K562 (cell line): ENCODE measurements at regions not wholly inside any gene's neighbourhood (a gene's known extent, or its start where the extent isn't known, plus 50 kb on each side); places are given as distances from the start of the nearest gene placed in this dataset.

Experiments
- ATAC-seq: fragments of 200-7000 bp; cut with Tn5 transposase; 3 replicates; pipeline ENCODE4 v1.9.1; 2020; ENCODE audit warnings: moderate library complexity
- BruUV-seq: library from RNA; stranded (reverse); fragments of 400-500 nt; replicated peaks from 2 replicates; lab custom pipeline; 2021; lab: Mats Ljungman, UMichigan
- CTCF ChIA-PET: fragments of 300-600 bp; formaldehyde crosslinking; extraction: SDS; loops from one replicate; lab custom pipeline; 2021; ENCODE audit warnings: low intra/inter-chr PET ratio; lab: Yijun Ruan, JAX
- POLR2A ChIA-PET: fragments of 300-600, 350-650 bp; sonication (Branson Sonifier 250); formaldehyde crosslinking; extraction: SDS; loops from one replicate; lab custom pipeline; 2021; ENCODE audit warnings: antibody characterized with exemption, inconsistent platforms; lab: Yijun Ruan, JAX
- DNase-seq, 4 experiments: peaks; one replicate each; pipeline versions ENCODE4 v3.0.0 to v3.0.0-alpha.2; 2011 to 2018; ENCODE audit warnings: low spot score in 3 of 4, mixed read lengths in 3 of 4; ENCODE audit errors: extremely low read depth in 1 of 4
- FAIRE-seq: peaks from 2 replicates; lab custom pipeline; 2011; peaks lifted over from hg19 to GRCh38; lab: Jason Lieb, UNC
- H2AFZ ChIP-seq: 2 replicates; pipeline ENCODE4 v1.6.0; 2011; ENCODE audit warnings: low read depth, low read length, control low read depth, inconsistent platforms
- H3K27ac ChIP-seq: fragments of 200-600 bp; 3 replicates; pipeline ENCODE4 v1.8.0; 2011; ENCODE audit warnings: low read depth, mild to moderate bottlenecking, control low read depth, inconsistent platforms, low read length, moderate library complexity, mixed read lengths; ENCODE audit errors: extremely low read depth
- H3K27me3 ChIP-seq, 2 experiments: fragments of 300-600 bp in 1 of 2; 2 replicates in 1 of 2; 3 replicates in 1 of 2; pipeline versions ENCODE4 v1.6.0 to v1.8.0; 2011; ENCODE audit warnings: inconsistent platforms in 2 of 2, low read length in 2 of 2, mild to moderate bottlenecking in 1 of 2, mixed read lengths in 1 of 2, moderate library complexity in 1 of 2; ENCODE audit not compliant: control insufficient read depth in 2 of 2, insufficient read depth in 2 of 2
- H3K36me3 ChIP-seq: fragments of 300-600 bp; 3 replicates; pipeline ENCODE4 v1.8.0; 2011; ENCODE audit warnings: mild to moderate bottlenecking, low read length, inconsistent platforms; ENCODE audit not compliant: control insufficient read depth, insufficient read depth
- H3K4me1 ChIP-seq, 2 experiments: fragments of 200-600 bp in 1 of 2; replicated peaks in 1 of 2; 2 replicates in 1 of 2; 3 replicates in 1 of 2; pipeline versions ENCODE4 v1.5.1 to v1.8.0; 2011; ENCODE audit warnings: inconsistent platforms in 2 of 2, low read length in 2 of 2, mild to moderate bottlenecking in 1 of 2, mixed read lengths in 1 of 2, moderate library complexity in 1 of 2; ENCODE audit not compliant: control insufficient read depth in 2 of 2, insufficient read depth in 2 of 2
- H3K4me2 ChIP-seq: 2 replicates; pipeline ENCODE4 v1.6.1; 2011; ENCODE audit warnings: low read length, control low read depth, inconsistent platforms, mixed read lengths; ENCODE audit not compliant: insufficient read depth
- H3K4me3 ChIP-seq: fragments of 200-600 bp; sonication (generic), shearing (Covaris generic); 2 replicates; pipeline ENCODE4 v1.5.1; 2016; ENCODE audit warnings: control low read depth, inconsistent platforms
- H3K79me2 ChIP-seq: fragments of 200-600 bp; 3 replicates; pipeline ENCODE4 v1.8.0; 2011; ENCODE audit warnings: low read length, inconsistent platforms; ENCODE audit not compliant: control insufficient read depth, insufficient read depth
- H3K9ac ChIP-seq, 2 experiments: 2 replicates each; pipeline versions ENCODE4 v1.6.0 to v1.6.1; 2011; ENCODE audit warnings: low read depth in 2 of 2, low read length in 2 of 2, control low read depth in 1 of 2, inconsistent platforms in 1 of 2, mild to moderate bottlenecking in 1 of 2, mixed read lengths in 1 of 2; ENCODE audit not compliant: insufficient read depth in 1 of 2
- H3K9me1 ChIP-seq: one replicate; pipeline ENCODE4 v1.6.0; 2011; ENCODE audit warnings: inconsistent platforms, mild to moderate bottlenecking, low read length, moderate library complexity; ENCODE audit not compliant: control insufficient read depth, insufficient read depth
- H3K9me3 ChIP-seq: replicated peaks from 2 replicates; pipeline ENCODE4 v1.5.1; 2011; ENCODE audit warnings: low read depth, low read length, inconsistent platforms; ENCODE audit not compliant: control insufficient read depth, insufficient read depth
- H4K20me1 ChIP-seq: replicated peaks from 2 replicates; pipeline ENCODE4 v1.6.1; 2011; ENCODE audit warnings: low read length, inconsistent platforms, mixed read lengths; ENCODE audit not compliant: control insufficient read depth, insufficient read depth
- CSDE1 ChIP-seq, 2 experiments: fragments of 450-650 bp; IDR thresholded peaks; 2 replicates each; pipeline ENCODE4 v1.6.1; 2016; ENCODE audit warnings: mild to moderate bottlenecking in 1 of 2
- GTF2F1 ChIP-seq: IDR thresholded peaks from 2 replicates; pipeline ENCODE4 v1.6.1; 2011; ENCODE audit warnings: low read depth, low read length, improper control_type of control experiment
- HDAC6 ChIP-seq: IDR thresholded peaks from 2 replicates; pipeline ENCODE4 v1.6.1; 2012; ENCODE audit warnings: low read depth, mild to moderate bottlenecking, control low read depth, inconsistent platforms, low read length, moderate library complexity
- NFE2L1 ChIP-seq: fragments of 450-650 bp; IDR thresholded peaks from 2 replicates; pipeline ENCODE4 v1.6.1; 2016; ENCODE audit warnings: missing genetic modification characterization, low read depth, mild to moderate bottlenecking, missing compliant biosample characterization, moderate library complexity, borderline replicate concordance
- PTBP1 ChIP-seq: fragments of 200-400 bp; formaldehyde crosslinking; IDR thresholded peaks from 2 replicates; pipeline ENCODE4 v1.6.1; 2017; ENCODE audit warnings: low read depth, low read length
- STAT5A ChIP-seq: IDR thresholded peaks from 2 replicates; pipeline ENCODE4 v1.6.1; 2012; ENCODE audit warnings: low read length, inconsistent platforms, borderline replicate concordance
- TCF7 ChIP-seq: sonication (generic); IDR thresholded peaks from 2 replicates; pipeline ENCODE4 v1.6.1; 2016; ENCODE audit warnings: antibody characterized with exemption, borderline replicate concordance
- ZEB2 ChIP-seq: fragments of 450-650 bp; IDR thresholded peaks from 2 replicates; pipeline ENCODE4 v1.6.1; 2016
- ZFP36 ChIP-seq: fragments of 150-350 bp; IDR thresholded peaks from 2 replicates; pipeline ENCODE4 v1.6.1; 2018; ENCODE audit warnings: low read length, low read depth; ENCODE audit not compliant: partially characterized antibody
- ZNF316 ChIP-seq: fragments of 450-650 bp; IDR thresholded peaks from 2 replicates; pipeline ENCODE4 v1.6.1; 2016
- WGBS: fragments of 100-300 bp; shearing (Covaris generic); methylation state at CpG from one replicate; pipeline ENCODE4 v1.1.6; 2016; ENCODE audit warnings: low coverage, mixed read lengths; ENCODE audit not compliant: insufficient coverage; ENCODE audit errors: missing lambda C conversion rate; 5-methylcytosine and 5-hydroxymethylcytosine counted together
- in situ Hi-C: fragments of 300-500 bp; cut with MboI; formaldehyde crosslinking; loops from 4 replicates; pipeline ENCODE4 v1.15.0; 2018; ENCODE audit warnings: inconsistent platforms, mixed read lengths
- intact Hi-C: fragments of 100-400 bp; cut with micrococcal nuclease; formaldehyde crosslinking; loops from 2 replicates; pipeline ENCODE4 v1.14.2; 2022
- TF ChIP-seq, protein P1 (sequence below): sonication (generic); formaldehyde crosslinking; IDR thresholded peaks from 2 replicates; pipeline ENCODE4 v1.8.1; 2023; ENCODE audit warnings: mild to moderate bottlenecking, missing genetic modification reagents

- TF ChIP-seq TCF7 (no peak), STAT5A (no peak), CSDE1 (IDR thresholded peaks at IDR 0.05) (no peak)
Measured at GRCh38 chr11:29879560-29879959, 137.3 kb downstream of the KCNA4 start (continued).

DNA sequence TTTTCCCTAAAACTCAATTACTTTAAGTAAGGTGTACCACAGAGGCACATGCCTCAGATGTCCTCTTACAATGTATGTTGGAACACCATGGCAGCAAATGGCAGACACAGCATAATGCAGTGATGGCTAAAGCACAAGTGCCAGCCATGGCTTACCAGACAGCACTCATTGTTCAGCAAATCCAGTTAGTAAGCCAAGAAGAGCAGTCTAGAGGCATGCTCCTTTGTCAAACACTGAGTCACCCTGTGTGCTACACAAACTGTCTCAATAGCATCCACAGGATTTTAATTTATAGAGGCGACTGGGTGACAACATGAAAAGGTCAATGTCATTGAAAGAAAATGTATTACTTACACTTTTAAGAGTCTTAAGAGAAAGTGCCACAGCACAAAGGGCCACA lies 140.6 kb downstream of the KCNA4 start:
- Histone ChIP-seq H3K9ac (no peak overlapping the region), H3K4me1 (no peaks in the 10 kb centered on the region), H3K9me1 (no peaks in the 10 kb centered on the region), H3K9me3 (0 out of 2 replicates have a peak, but pooled peaks cover 2% of the 10 kb centered on the region), H3K36me3 (no peaks in the 10 kb centered on the region), H4K20me1 (no peaks in the 10 kb centered on the region), H3K4me3 (no peak overlapping the region), H3K4me2 (no peak overlapping the region), H3K27me3 (no peaks in the 10 kb centered on the region), H3K27ac (no peak overlapping the region), H2AFZ (no peak overlapping the region), H3K79me2 (no peaks in the 10 kb centered on the region)
- POLR2A ChIA-PET = no interaction called here
- ATAC-seq (no peak), FAIRE-seq (no peak), DNase-seq (no peak)
- intact Hi-C loops = no loop called here
- in situ Hi-C loops = no loop called here
- CTCF ChIA-PET = no interaction called here
- no TSS peak for BruUV-seq
- WGBS = 0% methylated on average over 1 of the region's 1 CpG
- no peak for TF ChIP-seq NFE2L1 (tag)
- TF ChIP-seq HDAC6 = no peak

DNA sequence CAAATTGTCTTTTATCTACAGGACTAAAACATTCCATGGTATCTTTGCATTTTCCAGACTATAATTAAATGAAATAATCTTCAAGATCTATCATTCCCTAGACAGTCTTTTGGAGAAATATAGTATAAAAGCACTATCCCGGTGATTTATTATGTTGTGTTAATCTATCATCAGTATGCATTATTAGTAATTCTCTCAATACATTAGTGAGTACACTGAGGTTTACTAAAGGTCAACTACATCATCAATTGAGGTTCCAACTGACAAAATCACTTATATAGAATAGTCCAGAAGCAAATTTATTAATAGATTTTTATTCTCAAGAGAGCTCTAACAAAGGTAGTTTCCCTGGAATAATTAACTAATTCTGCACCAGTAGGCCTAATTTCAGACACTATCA lies 169.6 kb downstream of the KCNA4 start:
- intact Hi-C loops = no loop called here
- BruUV-seq = no TSS peak
- no peak for ATAC-seq
- no peak for TF ChIP-seq ZNF316
- no peak for TF ChIP-seq ZFP36
- no peak for TF ChIP-seq ZEB2
- no peak for TF ChIP-seq GTF2F1
- TF ChIP-seq PTBP1 = no peak
- TF ChIP-seq, protein P1, sequence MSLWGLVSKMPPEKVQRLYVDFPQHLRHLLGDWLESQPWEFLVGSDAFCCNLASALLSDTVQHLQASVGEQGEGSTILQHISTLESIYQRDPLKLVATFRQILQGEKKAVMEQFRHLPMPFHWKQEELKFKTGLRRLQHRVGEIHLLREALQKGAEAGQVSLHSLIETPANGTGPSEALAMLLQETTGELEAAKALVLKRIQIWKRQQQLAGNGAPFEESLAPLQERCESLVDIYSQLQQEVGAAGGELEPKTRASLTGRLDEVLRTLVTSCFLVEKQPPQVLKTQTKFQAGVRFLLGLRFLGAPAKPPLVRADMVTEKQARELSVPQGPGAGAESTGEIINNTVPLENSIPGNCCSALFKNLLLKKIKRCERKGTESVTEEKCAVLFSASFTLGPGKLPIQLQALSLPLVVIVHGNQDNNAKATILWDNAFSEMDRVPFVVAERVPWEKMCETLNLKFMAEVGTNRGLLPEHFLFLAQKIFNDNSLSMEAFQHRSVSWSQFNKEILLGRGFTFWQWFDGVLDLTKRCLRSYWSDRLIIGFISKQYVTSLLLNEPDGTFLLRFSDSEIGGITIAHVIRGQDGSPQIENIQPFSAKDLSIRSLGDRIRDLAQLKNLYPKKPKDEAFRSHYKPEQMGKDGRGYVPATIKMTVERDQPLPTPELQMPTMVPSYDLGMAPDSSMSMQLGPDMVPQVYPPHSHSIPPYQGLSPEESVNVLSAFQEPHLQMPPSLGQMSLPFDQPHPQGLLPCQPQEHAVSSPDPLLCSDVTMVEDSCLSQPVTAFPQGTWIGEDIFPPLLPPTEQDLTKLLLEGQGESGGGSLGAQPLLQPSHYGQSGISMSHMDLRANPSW (CRISPR knock-in tag) = no peak

More for the DNA sequence above, 169.6 kb downstream of the KCNA4 start:
- Histone ChIP-seq H3K27ac (no peak overlapping the region), H3K36me3 (no peaks in the 10 kb centered on the region), H2AFZ (no peak overlapping the region), H3K9me1 (no peaks in the 10 kb centered on the region), H4K20me1 (no peaks in the 10 kb centered on the region), H3K4me1 (no peaks in the 10 kb centered on the region), H3K27me3 (no peaks in the 10 kb centered on the region), H3K4me2 (no peak overlapping the region), H3K79me2 (no peaks in the 10 kb centered on the region), H3K4me3 (no peak overlapping the region), H3K9ac (no peak overlapping the region), H3K9me3 (no peaks in the 10 kb centered on the region)
- ChIA-PET CTCF (no interaction called here), POLR2A (no interaction called here)
- 6% methylated on average over 1 of the region's 1 CpG for WGBS
- in situ Hi-C loops = no loop called here
- no peak for FAIRE-seq
- DNase-seq = no peak
